ENCODE measurements at regions not wholly inside any gene's neighbourhood (a gene's known extent, or its start where the extent isn't known, plus 50 kb on each side); places are given as distances from the start of the nearest gene placed in this dataset.

DNA sequence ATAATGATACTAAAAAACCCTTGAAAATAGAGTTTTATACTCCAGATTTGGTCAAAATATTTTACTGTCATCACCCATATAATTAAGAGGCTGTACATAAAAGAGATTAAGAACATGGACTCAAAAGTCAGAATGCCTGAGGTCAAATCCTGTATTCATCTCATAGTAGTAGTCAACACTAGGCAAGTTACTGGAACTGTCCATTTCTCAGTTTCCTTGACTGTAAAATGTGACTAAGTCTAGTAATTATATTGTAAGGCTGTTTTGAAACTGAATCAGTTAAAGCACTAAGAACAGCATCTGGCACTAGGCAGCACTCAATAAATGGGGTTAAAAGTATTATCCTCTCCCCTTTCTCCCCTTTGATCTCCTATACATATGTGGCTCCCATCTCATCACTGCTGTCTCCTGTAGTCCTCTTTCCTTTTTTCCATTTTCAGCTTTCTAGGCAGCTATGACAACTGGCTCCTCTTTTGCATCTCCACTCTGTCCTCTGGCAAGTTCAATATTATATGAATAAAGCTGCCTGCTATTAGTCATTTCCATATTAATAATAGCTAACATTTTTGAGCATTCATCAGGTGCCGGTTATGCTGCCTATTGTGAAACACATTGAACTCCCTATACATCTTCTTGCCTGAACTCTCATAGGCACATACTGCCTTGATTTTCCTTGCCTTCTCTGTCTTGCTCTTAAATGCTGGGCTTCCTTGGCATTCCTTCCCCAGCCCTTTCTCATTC lies 185.8 kb upstream of the NREP start:
- TF ChIP-seq, protein P1, sequence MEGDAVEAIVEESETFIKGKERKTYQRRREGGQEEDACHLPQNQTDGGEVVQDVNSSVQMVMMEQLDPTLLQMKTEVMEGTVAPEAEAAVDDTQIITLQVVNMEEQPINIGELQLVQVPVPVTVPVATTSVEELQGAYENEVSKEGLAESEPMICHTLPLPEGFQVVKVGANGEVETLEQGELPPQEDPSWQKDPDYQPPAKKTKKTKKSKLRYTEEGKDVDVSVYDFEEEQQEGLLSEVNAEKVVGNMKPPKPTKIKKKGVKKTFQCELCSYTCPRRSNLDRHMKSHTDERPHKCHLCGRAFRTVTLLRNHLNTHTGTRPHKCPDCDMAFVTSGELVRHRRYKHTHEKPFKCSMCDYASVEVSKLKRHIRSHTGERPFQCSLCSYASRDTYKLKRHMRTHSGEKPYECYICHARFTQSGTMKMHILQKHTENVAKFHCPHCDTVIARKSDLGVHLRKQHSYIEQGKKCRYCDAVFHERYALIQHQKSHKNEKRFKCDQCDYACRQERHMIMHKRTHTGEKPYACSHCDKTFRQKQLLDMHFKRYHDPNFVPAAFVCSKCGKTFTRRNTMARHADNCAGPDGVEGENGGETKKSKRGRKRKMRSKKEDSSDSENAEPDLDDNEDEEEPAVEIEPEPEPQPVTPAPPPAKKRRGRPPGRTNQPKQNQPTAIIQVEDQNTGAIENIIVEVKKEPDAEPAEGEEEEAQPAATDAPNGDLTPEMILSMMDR (conservative IDR thresholded peaks at IDR 0.05) = no peak
- no peak for TF ChIP-seq EZH2 (IDR thresholded peaks at IDR 0.05; ENCODE audit: low read depth)
